ENCODE measurements at regions not wholly inside any gene's neighbourhood (a gene's known extent, or its start where the extent isn't known, plus 50 kb on each side); places are given as distances from the start of the nearest gene placed in this dataset.
A peak's percentile ranks its signal among the peaks of the same experiment; 100 is the strongest.

DNA sequence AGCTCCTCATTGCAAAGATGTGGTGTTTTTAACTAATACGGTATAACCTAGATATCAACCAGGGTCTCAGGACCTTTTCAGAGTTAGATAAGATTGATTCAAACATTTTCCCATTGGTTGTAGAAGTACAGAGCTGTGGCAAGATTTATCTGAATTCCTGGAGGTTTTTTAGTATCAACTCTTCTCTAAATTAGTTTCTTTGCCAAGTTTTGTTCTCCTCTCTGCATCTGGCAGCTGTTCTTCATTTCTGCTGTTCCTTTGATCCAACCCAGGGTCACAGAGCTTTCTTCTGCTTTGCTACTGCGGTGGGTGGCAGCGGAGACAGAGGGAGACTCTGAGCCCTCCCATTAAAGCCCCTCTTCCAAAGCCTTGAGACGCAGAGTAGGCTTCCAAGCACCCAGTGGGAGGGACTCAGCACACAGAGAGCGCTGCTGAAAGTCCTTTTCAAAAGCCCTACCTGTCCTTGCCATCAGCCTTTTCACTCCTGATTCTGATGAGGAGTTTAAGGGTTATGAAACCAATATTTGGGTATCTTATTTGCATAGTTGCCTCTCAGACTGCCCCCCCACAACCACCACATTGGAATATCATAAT lies 146.3 kb upstream of the EEPD1 start:
- DNase-seq, result no peak
- Histone ChIP-seq H3K36me3 (ENCODE audit: insufficient read depth, low read length) (no peaks in the 10 kb centered on the region), H3K27me3 (ENCODE audit: insufficient read depth, low read length, poor library complexity, severe bottlenecking) (no peaks in the 10 kb centered on the region), H3K4me1 (ENCODE audit: insufficient read depth, low read length) (no peaks in the 10 kb centered on the region), H3K9me3 (ENCODE audit: low read length) (no peaks in the 10 kb centered on the region), H3K4me3 (ENCODE audit: low read length) (no peak overlapping the region), H3K27ac (ENCODE audit: low read depth, low read length) (no peak overlapping the region)
- ChIA-PET POLR2A (no interaction called here), CTCF (no interaction called here)
- H3K4me3 Mint-ChIP-seq, result no peak overlapping the region
- H3K9me3 Mint-ChIP-seq, result peaks cover 0 to 2% (median 0%) of the 10 kb centered on the region in 5 donors
- H3K27ac Mint-ChIP-seq, result no peak overlapping the region
- peaks cover 0 to 3% of the 10 kb centered on the region in 2 donors for H3K27me3 Mint-ChIP-seq
- H3K36me3 Mint-ChIP-seq, result no peaks in the 10 kb centered on the region
- peaks cover 0 to 3% (median 0%) of the 10 kb centered on the region in 3 donors for H3K4me1 Mint-ChIP-seq

DNA sequence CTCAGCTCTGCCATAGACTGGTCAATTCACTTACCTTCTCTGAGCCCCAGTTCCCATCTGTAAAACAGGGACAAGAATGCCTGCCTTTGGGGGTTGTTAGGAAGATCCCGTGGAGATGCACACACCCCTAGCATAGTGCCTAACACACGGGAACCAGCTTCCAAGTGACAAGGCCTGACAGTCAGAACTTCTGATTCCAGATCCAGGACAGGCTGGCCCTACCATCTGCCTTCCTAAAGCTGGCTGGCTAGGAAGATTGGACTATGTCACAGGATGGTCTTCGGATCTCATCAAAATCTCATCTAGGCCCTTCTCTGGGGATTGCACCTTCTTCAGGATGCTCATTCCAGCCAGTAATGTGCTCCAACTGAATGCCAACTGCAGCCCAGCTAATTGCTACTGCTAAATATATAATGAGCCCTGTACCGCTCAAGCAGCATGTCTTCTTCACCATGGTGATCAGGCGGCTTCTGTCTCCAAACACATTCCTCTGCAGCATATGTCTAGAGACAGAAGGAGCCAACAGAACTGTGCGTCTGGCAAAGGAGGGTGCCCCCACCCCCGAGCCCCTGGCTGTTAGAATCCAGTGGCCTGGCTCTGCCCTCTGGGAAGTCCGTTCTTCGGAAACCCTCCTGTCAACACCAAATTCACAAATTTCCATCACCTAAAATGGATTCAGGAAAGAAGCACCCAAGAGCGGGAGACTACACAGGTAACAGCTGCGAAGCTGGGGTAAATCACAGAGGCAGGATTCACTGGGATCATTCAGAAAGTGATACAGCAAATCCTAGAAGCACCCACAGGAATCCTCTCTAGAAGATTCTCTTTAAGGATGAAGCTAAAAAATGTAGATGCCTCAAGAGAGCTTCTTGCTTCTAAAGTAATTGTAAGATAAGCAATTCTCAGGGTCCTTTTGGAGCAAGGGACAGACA lies 142.1 kb upstream of the EEPD1 start:
- Histone ChIP-seq H3K27me3 (ENCODE audit: insufficient read depth, low read length, poor library complexity, severe bottlenecking) (no peaks in the 10 kb centered on the region), H3K4me1 (ENCODE audit: insufficient read depth, low read length) (no peaks in the 10 kb centered on the region), H3K4me3 (ENCODE audit: low read length) (no peak overlapping the region), H3K27ac (ENCODE audit: low read depth, low read length) (no peak overlapping the region), H3K36me3 (ENCODE audit: insufficient read depth, low read length) (no peaks in the 10 kb centered on the region), H3K9me3 (ENCODE audit: low read length) (no peaks in the 10 kb centered on the region)
- H3K27ac Mint-ChIP-seq, result no peak overlapping the region
- ChIA-PET CTCF (no interaction called here), POLR2A (no interaction called here)
- no peaks in the 10 kb centered on the region for H3K36me3 Mint-ChIP-seq
- no peak overlapping the region for H3K4me3 Mint-ChIP-seq
- no peaks in the 10 kb centered on the region for H3K9me3 Mint-ChIP-seq
- H3K27me3 Mint-ChIP-seq, result peaks cover 3 to 6% of the 10 kb centered on the region in 2 donors
- DNase-seq, result no peak
- no peaks in the 10 kb centered on the region for H3K4me1 Mint-ChIP-seq

DNA sequence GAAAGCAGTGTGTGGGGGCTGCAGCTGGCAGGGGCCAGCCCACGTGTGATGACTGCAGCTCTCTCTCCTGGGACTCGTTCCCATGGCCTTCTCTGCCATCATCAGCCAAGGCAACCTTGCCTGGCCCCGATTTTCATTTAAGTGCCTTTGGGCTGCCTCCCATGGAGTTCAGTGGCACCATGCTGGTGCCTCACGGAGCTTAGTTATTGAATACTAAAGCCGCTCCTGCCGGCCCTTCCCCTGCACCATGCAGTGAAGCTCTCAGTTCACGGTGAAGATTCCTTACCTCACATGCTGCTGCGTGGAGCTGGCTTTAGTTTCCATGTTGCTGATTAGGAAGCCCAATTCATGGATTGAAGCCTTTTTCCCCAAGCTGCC lies 141.5 kb upstream of the EEPD1 start:
- Mint-ChIP-seq H3K4me3 (no peak overlapping the region), H3K27ac (no peak overlapping the region), H3K36me3 (no peaks in the 10 kb centered on the region), H3K4me1 (no peaks in the 10 kb centered on the region), H3K27me3 (peaks cover 3 to 6% of the 10 kb centered on the region in 2 donors), H3K9me3 (no peaks in the 10 kb centered on the region)
- H3K9me3 ChIP-seq (ENCODE audit: low read length), result no peaks in the 10 kb centered on the region
- no peak overlapping the region for H3K27ac ChIP-seq (ENCODE audit: low read depth, low read length)
- no peak for DNase-seq
- H3K4me1 ChIP-seq (ENCODE audit: insufficient read depth, low read length), result no peaks in the 10 kb centered on the region
- ChIA-PET POLR2A (no interaction called here), CTCF (interaction anchor here (1.2 kb wide), 1 partner anchor 277 kb away, joined by 3 read pairs; no protein-coding TSS in a partner anchor)
- H3K27me3 ChIP-seq (ENCODE audit: insufficient read depth, low read length, poor library complexity, severe bottlenecking), result no peaks in the 10 kb centered on the region
- H3K4me3 ChIP-seq (ENCODE audit: low read length), result no peak overlapping the region
- H3K36me3 ChIP-seq (ENCODE audit: insufficient read depth, low read length), result no peaks in the 10 kb centered on the region

DNA sequence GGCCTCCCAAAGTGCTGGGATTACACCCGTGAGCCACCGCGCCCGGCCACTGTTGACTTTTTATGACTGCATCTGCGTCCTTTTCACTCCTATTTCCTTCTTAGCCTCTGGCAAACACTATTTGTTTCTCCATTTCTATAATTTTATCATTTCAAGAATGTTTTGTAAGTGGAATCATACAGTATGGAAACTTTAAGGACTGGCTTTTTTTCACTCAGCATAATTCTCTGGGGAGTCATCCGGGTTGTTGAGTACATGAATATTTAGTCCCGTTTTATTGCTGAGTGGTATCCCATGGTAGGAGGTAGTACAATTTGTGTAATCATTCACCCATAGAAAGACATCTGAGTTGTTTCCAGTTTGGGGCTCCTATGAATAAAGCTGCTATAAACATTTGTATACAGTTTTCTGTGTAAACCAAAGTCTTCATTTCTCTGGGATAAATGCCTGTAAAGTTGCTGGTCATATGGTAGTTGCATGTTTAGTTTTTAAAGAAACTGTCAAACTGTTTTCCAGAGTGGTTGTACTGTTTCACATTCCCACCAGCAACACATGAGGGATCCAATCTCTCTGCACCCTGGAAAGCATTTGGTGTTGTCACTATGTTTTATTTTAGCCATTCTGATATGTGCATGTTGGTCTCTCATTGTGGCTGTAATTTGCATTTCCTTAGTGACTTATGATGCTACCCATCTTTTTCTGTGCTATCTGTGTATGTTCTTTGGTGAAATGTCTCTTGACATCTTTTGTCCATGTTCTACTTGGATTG lies 139.6 kb upstream of the EEPD1 start:
- Histone ChIP-seq H3K4me1 (ENCODE audit: insufficient read depth, low read length) (no peaks in the 10 kb centered on the region), H3K4me3 (ENCODE audit: low read length) (no peak overlapping the region), H3K36me3 (ENCODE audit: insufficient read depth, low read length) (no peaks in the 10 kb centered on the region), H3K27me3 (ENCODE audit: insufficient read depth, low read length, poor library complexity, severe bottlenecking) (no peaks in the 10 kb centered on the region), H3K27ac (ENCODE audit: low read depth, low read length) (no peak overlapping the region), H3K9me3 (ENCODE audit: low read length) (no peaks in the 10 kb centered on the region)
- Mint-ChIP-seq H3K27me3 (peaks cover 3 to 6% of the 10 kb centered on the region in 2 donors), H3K9me3 (no peaks in the 10 kb centered on the region), H3K4me1 (no peaks in the 10 kb centered on the region), H3K4me3 (no peak overlapping the region), H3K27ac (peak overlapping the region in 1 of 8 donors; percentile 21), H3K36me3 (no peaks in the 10 kb centered on the region)
- ChIA-PET POLR2A (no interaction called here), CTCF (no interaction called here)
- no peak for DNase-seq

DNA sequence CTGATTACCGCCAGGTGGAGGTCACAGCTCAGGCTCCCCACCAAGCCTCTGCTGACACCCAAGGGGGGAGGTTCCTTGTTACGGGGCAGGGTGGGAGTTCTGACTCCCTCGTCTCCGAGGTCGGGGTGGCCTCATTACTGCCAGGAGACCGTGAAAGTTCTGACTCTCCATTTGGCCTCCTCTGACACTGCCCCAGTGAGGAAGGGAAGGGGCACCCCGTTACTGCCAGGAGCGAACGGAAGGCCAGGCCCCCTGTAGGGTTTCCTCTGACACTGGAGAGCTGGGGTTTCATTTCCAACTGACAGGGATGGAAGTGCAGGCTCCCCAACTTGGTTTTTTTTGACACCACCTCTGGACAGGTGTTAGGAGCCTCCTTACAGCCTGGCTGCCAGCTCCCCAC lies 138.1 kb upstream of the EEPD1 start:
- Mint-ChIP-seq H3K36me3 (no peaks in the 10 kb centered on the region), H3K4me1 (no peaks in the 10 kb centered on the region), H3K27ac (no peak overlapping the region), H3K4me3 (no peak overlapping the region), H3K9me3 (no peaks in the 10 kb centered on the region), H3K27me3 (peaks cover 3 to 6% of the 10 kb centered on the region in 2 donors)
- ChIA-PET CTCF (no interaction called here), POLR2A (no interaction called here)
- no peak overlapping the region for H3K27ac ChIP-seq (ENCODE audit: low read depth, low read length)
- H3K4me1 ChIP-seq (ENCODE audit: insufficient read depth, low read length), result no peaks in the 10 kb centered on the region
- H3K27me3 ChIP-seq (ENCODE audit: insufficient read depth, low read length, poor library complexity, severe bottlenecking), result no peaks in the 10 kb centered on the region
- no peak overlapping the region for H3K4me3 ChIP-seq (ENCODE audit: low read length)
- DNase-seq, result no peak
- H3K36me3 ChIP-seq (ENCODE audit: insufficient read depth, low read length), result no peaks in the 10 kb centered on the region
- H3K9me3 ChIP-seq (ENCODE audit: low read length), result no peaks in the 10 kb centered on the region

DNA sequence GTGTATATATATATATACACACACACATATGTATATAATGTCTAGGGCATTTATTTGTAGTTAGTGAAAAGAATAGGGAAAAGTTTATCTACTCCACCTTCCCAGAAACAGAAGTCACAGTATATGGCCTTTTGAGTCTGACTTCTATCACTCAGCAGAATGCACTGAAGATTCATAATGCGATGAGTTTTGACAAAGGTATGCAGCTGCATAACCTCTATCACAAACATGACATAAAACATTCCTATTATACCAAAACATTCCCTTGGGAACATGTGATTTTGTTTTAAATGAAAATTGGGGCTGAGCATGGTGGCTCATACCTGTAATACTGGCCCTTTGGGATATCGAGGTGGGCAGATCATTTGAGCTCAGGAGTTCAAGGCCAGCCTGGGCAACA lies 137.3 kb upstream of the EEPD1 start:
- POLR2A ChIA-PET, result no interaction called here
- H3K4me3 ChIP-seq (ENCODE audit: low read length), result no peak overlapping the region

DNA sequence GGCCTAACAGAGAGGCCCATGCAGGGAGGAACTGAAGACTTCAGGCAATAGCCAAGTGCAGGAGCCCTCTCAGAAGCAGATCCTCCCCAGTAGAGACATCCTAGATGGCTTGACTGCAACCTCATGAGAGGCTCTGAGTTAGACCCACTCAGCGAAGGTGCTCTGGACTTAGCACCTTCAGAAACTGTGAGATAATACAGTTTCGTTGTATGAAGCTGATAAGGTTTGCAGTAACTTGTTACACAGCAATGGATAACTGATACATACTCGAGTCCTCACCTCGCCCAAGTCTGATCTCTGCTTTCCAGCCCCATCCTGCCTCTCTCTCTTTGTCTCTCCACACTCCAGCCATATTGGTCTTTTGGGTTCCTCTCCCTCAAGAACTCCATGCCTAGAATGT lies 136.4 kb upstream of the EEPD1 start:
- CTCF ChIA-PET, result no interaction called here

More for the DNA sequence above, 137.3 kb upstream of the EEPD1 start:
- peaks cover 3 to 6% of the 10 kb centered on the region in 2 donors for H3K27me3 Mint-ChIP-seq
- CTCF ChIA-PET, result interaction anchor here (0.9 kb wide), 1 partner anchor 19 kb away, joined by 3 read pairs; no protein-coding TSS in a partner anchor
- Histone ChIP-seq H3K27me3 (ENCODE audit: insufficient read depth, low read length, poor library complexity, severe bottlenecking) (no peaks in the 10 kb centered on the region), H3K4me1 (ENCODE audit: insufficient read depth, low read length) (no peaks in the 10 kb centered on the region), H3K9me3 (ENCODE audit: low read length) (no peaks in the 10 kb centered on the region), H3K27ac (ENCODE audit: low read depth, low read length) (no peak overlapping the region), H3K36me3 (ENCODE audit: insufficient read depth, low read length) (no peaks in the 10 kb centered on the region)
- no peak for DNase-seq
- no peaks in the 10 kb centered on the region for H3K36me3 Mint-ChIP-seq
- no peak overlapping the region for H3K27ac Mint-ChIP-seq
- no peaks in the 10 kb centered on the region for H3K9me3 Mint-ChIP-seq
- no peaks in the 10 kb centered on the region for H3K4me1 Mint-ChIP-seq
- no peak overlapping the region for H3K4me3 Mint-ChIP-seq

DNA sequence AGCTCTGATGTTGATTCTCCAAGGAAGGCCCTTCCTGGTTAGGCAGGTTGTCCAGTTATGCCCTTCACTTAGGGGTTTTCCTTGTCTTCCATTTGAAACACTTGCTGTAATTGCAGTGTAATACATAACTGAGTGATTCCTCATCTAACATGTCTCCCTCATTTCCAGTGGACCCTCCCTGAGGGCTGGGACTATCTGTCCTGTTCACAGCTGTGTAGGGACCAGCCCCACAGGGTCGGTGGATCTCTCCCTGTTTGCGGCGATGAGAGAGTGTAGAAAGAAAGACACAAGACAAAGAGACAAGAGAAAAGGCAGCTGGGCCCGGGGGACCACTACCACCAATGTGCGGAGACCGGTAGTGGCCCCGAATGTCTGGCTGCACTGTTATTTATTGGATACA lies 135.9 kb upstream of the EEPD1 start:
- Histone ChIP-seq H3K36me3 (ENCODE audit: insufficient read depth, low read length) (no peaks in the 10 kb centered on the region), H3K27ac (ENCODE audit: low read depth, low read length) (no peak overlapping the region), H3K4me1 (ENCODE audit: insufficient read depth, low read length) (no peaks in the 10 kb centered on the region), H3K9me3 (ENCODE audit: low read length) (no peaks in the 10 kb centered on the region), H3K27me3 (ENCODE audit: insufficient read depth, low read length, poor library complexity, severe bottlenecking) (no peaks in the 10 kb centered on the region), H3K4me3 (ENCODE audit: low read length) (no peak overlapping the region)
- Mint-ChIP-seq H3K4me3 (no peak overlapping the region), H3K9me3 (no peaks in the 10 kb centered on the region), H3K27ac (no peak overlapping the region), H3K36me3 (no peaks in the 10 kb centered on the region), H3K4me1 (no peaks in the 10 kb centered on the region), H3K27me3 (peaks cover 6% of the 10 kb centered on the region in 2 donors)
- ChIA-PET CTCF (no interaction called here), POLR2A (no interaction called here)
- DNase-seq, result no peak

More for the DNA sequence above, 136.4 kb upstream of the EEPD1 start:
- H3K9me3 Mint-ChIP-seq, result no peaks in the 10 kb centered on the region
- no peaks in the 10 kb centered on the region for H3K4me1 ChIP-seq (ENCODE audit: insufficient read depth, low read length)
- peaks cover 3 to 4% of the 10 kb centered on the region in 2 donors for H3K27me3 Mint-ChIP-seq
- no peaks in the 10 kb centered on the region for H3K9me3 ChIP-seq (ENCODE audit: low read length)
- no peaks in the 10 kb centered on the region for H3K4me1 Mint-ChIP-seq
- H3K27ac ChIP-seq (ENCODE audit: low read depth, low read length), result no peak overlapping the region
- no peak for DNase-seq
- no peaks in the 10 kb centered on the region for H3K36me3 Mint-ChIP-seq
- no peak overlapping the region for H3K27ac Mint-ChIP-seq
- no peaks in the 10 kb centered on the region for H3K27me3 ChIP-seq (ENCODE audit: insufficient read depth, low read length, poor library complexity, severe bottlenecking)
- H3K36me3 ChIP-seq (ENCODE audit: insufficient read depth, low read length), result no peaks in the 10 kb centered on the region
- no peak overlapping the region for H3K4me3 Mint-ChIP-seq
- POLR2A ChIA-PET, result no interaction called here
- no peak overlapping the region for H3K4me3 ChIP-seq (ENCODE audit: low read length)
